ENCODE measurements at regions not wholly inside any gene's neighbourhood (a gene's known extent, or its start where the extent isn't known, plus 50 kb on each side); places are given as distances from the start of the nearest gene placed in this dataset.
A peak's percentile ranks its signal among the peaks of the same experiment; 100 is the strongest.
"Not testable (repeated sequence)": the region's sequence is repeated elsewhere in the genome, so short reads cannot be mapped to it uniquely, and the experiment has no call there.

GRCh38 chr2:88999365-88999764 lies 307.9 kb downstream of the RPIA start:
- Mint-ChIP-seq H3K27me3 (ENCODE audit: low read depth) (peaks cover 8% of the 10 kb centered on the region), H3K4me3 (no peak overlapping the region), H3K4me1 (ENCODE audit: low read depth) (no peaks in the 10 kb centered on the region), H3K9me3 (no peaks in the 10 kb centered on the region), H3K36me3 (ENCODE audit: insufficient read depth) (no peaks in the 10 kb centered on the region)
- no peak for ATAC-seq
- DNase-seq = no peak

- Mint-ChIP-seq H3K9me3 (no peaks in the 10 kb centered on the region), H3K4me1 (ENCODE audit: low read depth) (no peaks in the 10 kb centered on the region), H3K4me3 (no peak overlapping the region), H3K27me3 (ENCODE audit: low read depth) (peaks cover 10% of the 10 kb centered on the region), H3K36me3 (ENCODE audit: insufficient read depth) (no peaks in the 10 kb centered on the region)
- ATAC-seq = no peak
- DNase-seq = no peak
Observed at GRCh38 chr2:89000235-89000634, 308.8 kb downstream of the RPIA start.

- ATAC-seq; H3K4me1 Mint-ChIP-seq (ENCODE audit: low read depth); DNase-seq; H3K9me3 Mint-ChIP-seq; H3K36me3 Mint-ChIP-seq (ENCODE audit: insufficient read depth); H3K4me3 Mint-ChIP-seq; H3K27me3 Mint-ChIP-seq (ENCODE audit: low read depth): not testable (repeated sequence)
Observed at GRCh38 chr2:89004238-89004637, 312.8 kb downstream of the RPIA start.

- H3K9me3 Mint-ChIP-seq; DNase-seq; H3K4me3 Mint-ChIP-seq; H3K4me1 Mint-ChIP-seq (ENCODE audit: low read depth); H3K36me3 Mint-ChIP-seq (ENCODE audit: insufficient read depth); ATAC-seq; H3K27me3 Mint-ChIP-seq (ENCODE audit: low read depth): not testable (repeated sequence)
Observed at GRCh38 chr2:89020566-89020965, 329.1 kb downstream of the RPIA start.

- not testable (repeated sequence) for H3K4me1 Mint-ChIP-seq (ENCODE audit: low read depth); ATAC-seq; DNase-seq; H3K9me3 Mint-ChIP-seq; H3K4me3 Mint-ChIP-seq; H3K36me3 Mint-ChIP-seq (ENCODE audit: insufficient read depth)
- H3K27me3 Mint-ChIP-seq (ENCODE audit: low read depth) = peaks cover 14% of the 10 kb centered on the region
Observed at GRCh38 chr2:89026296-89026695, 334.8 kb downstream of the RPIA start.

- H3K9me3 Mint-ChIP-seq; H3K4me1 Mint-ChIP-seq (ENCODE audit: low read depth); ATAC-seq; H3K4me3 Mint-ChIP-seq; DNase-seq; H3K36me3 Mint-ChIP-seq (ENCODE audit: insufficient read depth): not testable (repeated sequence)
- peaks cover 14% of the 10 kb centered on the region for H3K27me3 Mint-ChIP-seq (ENCODE audit: low read depth)
Observed at GRCh38 chr2:89027115-89027514, 335.6 kb downstream of the RPIA start.

GRCh38 chr2:89027536-89027935 lies 336.1 kb downstream of the RPIA start:
- not testable (repeated sequence) for DNase-seq, ATAC-seq

GRCh38 chr2:89029257-89029656 lies 337.8 kb downstream of the RPIA start:
- H3K27me3 Mint-ChIP-seq (ENCODE audit: low read depth) = peaks cover 14% of the 10 kb centered on the region
- H3K36me3 Mint-ChIP-seq (ENCODE audit: insufficient read depth); H3K4me1 Mint-ChIP-seq (ENCODE audit: low read depth); H3K4me3 Mint-ChIP-seq; ATAC-seq; DNase-seq; H3K9me3 Mint-ChIP-seq: not testable (repeated sequence)

More at GRCh38 chr2:89027536-89027935, 336.1 kb downstream of the RPIA start:
- not testable (repeated sequence) for H3K9me3 Mint-ChIP-seq; H3K4me3 Mint-ChIP-seq; H3K36me3 Mint-ChIP-seq (ENCODE audit: insufficient read depth); H3K4me1 Mint-ChIP-seq (ENCODE audit: low read depth)
- H3K27me3 Mint-ChIP-seq (ENCODE audit: low read depth) = peaks cover 14% of the 10 kb centered on the region

GRCh38 chr2:89048138-89049066 lies 356.9 kb downstream of the RPIA start:
- H3K4me3 Mint-ChIP-seq; H3K27me3 Mint-ChIP-seq (ENCODE audit: low read depth); H3K9me3 Mint-ChIP-seq; H3K4me1 Mint-ChIP-seq (ENCODE audit: low read depth); DNase-seq; H3K36me3 Mint-ChIP-seq (ENCODE audit: insufficient read depth): not testable (repeated sequence)
- ATAC-seq = peak in 1 of 2 donors; percentile 51

- not testable (repeated sequence) for H3K27me3 Mint-ChIP-seq (ENCODE audit: low read depth); H3K4me3 Mint-ChIP-seq; DNase-seq; H3K4me1 Mint-ChIP-seq (ENCODE audit: low read depth); ATAC-seq; H3K9me3 Mint-ChIP-seq; H3K36me3 Mint-ChIP-seq (ENCODE audit: insufficient read depth)
Observed at GRCh38 chr2:89058616-89059015, 367.1 kb downstream of the RPIA start.

- H3K27me3 Mint-ChIP-seq (ENCODE audit: low read depth); H3K36me3 Mint-ChIP-seq (ENCODE audit: insufficient read depth); DNase-seq; H3K4me3 Mint-ChIP-seq; H3K4me1 Mint-ChIP-seq (ENCODE audit: low read depth); H3K9me3 Mint-ChIP-seq; ATAC-seq: not testable (repeated sequence)
Observed at GRCh38 chr2:89061174-89061573, 369.7 kb downstream of the RPIA start.

GRCh38 chr2:89076771-89077170 lies 385.3 kb downstream of the RPIA start:
- not testable (repeated sequence) for H3K36me3 Mint-ChIP-seq (ENCODE audit: insufficient read depth); H3K4me1 Mint-ChIP-seq (ENCODE audit: low read depth); H3K9me3 Mint-ChIP-seq; H3K4me3 Mint-ChIP-seq; H3K27me3 Mint-ChIP-seq (ENCODE audit: low read depth); ATAC-seq; DNase-seq

- not testable (repeated sequence) for H3K9me3 Mint-ChIP-seq; H3K4me1 Mint-ChIP-seq (ENCODE audit: low read depth); H3K4me3 Mint-ChIP-seq; H3K27me3 Mint-ChIP-seq (ENCODE audit: low read depth); ATAC-seq; DNase-seq; H3K36me3 Mint-ChIP-seq (ENCODE audit: insufficient read depth)
Observed at GRCh38 chr2:89092911-89093310, 401.4 kb downstream of the RPIA start.

- not testable (repeated sequence) for ATAC-seq; H3K9me3 Mint-ChIP-seq; H3K36me3 Mint-ChIP-seq (ENCODE audit: insufficient read depth); H3K4me3 Mint-ChIP-seq; H3K27me3 Mint-ChIP-seq (ENCODE audit: low read depth); H3K4me1 Mint-ChIP-seq (ENCODE audit: low read depth); DNase-seq
Observed at GRCh38 chr2:89095060-89095459, 403.6 kb downstream of the RPIA start.

GRCh38 chr2:89102587-89102986 lies 411.1 kb downstream of the RPIA start:
- DNase-seq; H3K27me3 Mint-ChIP-seq (ENCODE audit: low read depth); H3K4me1 Mint-ChIP-seq (ENCODE audit: low read depth); H3K4me3 Mint-ChIP-seq; H3K9me3 Mint-ChIP-seq; H3K36me3 Mint-ChIP-seq (ENCODE audit: insufficient read depth); ATAC-seq: not testable (repeated sequence)
